Glomerular endothelial cell (primary cell): ENCODE measurements at regions not wholly inside any gene's neighbourhood (a gene's known extent, or its start where the extent isn't known, plus 50 kb on each side); places are given as distances from the start of the nearest gene placed in this dataset.
"Not testable (repeated sequence)": the region's sequence is repeated elsewhere in the genome, so short reads cannot be mapped to it uniquely, and the experiment has no call there.

ENCODE experiments used
- DNase-seq: peaks from one replicate; pipeline ENCODE4 v3.0.0-alpha.2; 2011; ENCODE audit warnings: low read depth, low spot score; ENCODE audit errors: extremely low read depth

GRCh38 chr6:55052846-55053245 is 121.5 kb upstream of the HCRTR2 start:
- no peak for DNase-seq

- no peak for DNase-seq
These were observed 115.6 kb upstream of the HCRTR2 start for GRCh38 chr6:55058682-55059081.

GRCh38 chr6:55064711-55065420 is 109.4 kb upstream of the HCRTR2 start:
- DNase-seq = no peak

- DNase-seq = peak; percentile 5
These were observed 105.1 kb upstream of the HCRTR2 start for GRCh38 chr6:55069132-55069781.

- no peak for DNase-seq
These were observed 92.3 kb upstream of the HCRTR2 start for GRCh38 chr6:55082021-55082420.

- DNase-seq = not testable (repeated sequence)
These were observed 86.3 kb upstream of the HCRTR2 start for GRCh38 chr6:55088011-55088410.

GRCh38 chr6:55088902-55089301 is 85.4 kb upstream of the HCRTR2 start:
- no peak for DNase-seq

- DNase-seq = no peak
These were observed 85.0 kb upstream of the HCRTR2 start for GRCh38 chr6:55089325-55089724.

- no peak for DNase-seq
These were observed 73.6 kb upstream of the HCRTR2 start for GRCh38 chr6:55100686-55101085.

GRCh38 chr6:55101157-55101556 is 73.2 kb upstream of the HCRTR2 start:
- no peak for DNase-seq

- no peak for DNase-seq
These were observed 65.9 kb upstream of the HCRTR2 start for GRCh38 chr6:55108134-55109130.

- DNase-seq = no peak
These were observed 57.0 kb upstream of the HCRTR2 start for GRCh38 chr6:55117267-55117666.

- not testable (repeated sequence) for DNase-seq
These were observed 50.1 kb upstream of the HCRTR2 start for GRCh38 chr6:55124241-55124640.
